Mesenchymal stem cell (in vitro differentiated cells and primary cell): ENCODE measurements at regions not wholly inside any gene's neighbourhood (a gene's known extent, or its start where the extent isn't known, plus 50 kb on each side); places are given as distances from the start of the nearest gene placed in this dataset.
"Not testable (repeated sequence)": the region's sequence is repeated elsewhere in the genome, so short reads cannot be mapped to it uniquely, and the experiment has no call there.

Experiments used
- DNase-seq: peaks from one replicate; pipeline ENCODE4 v3.0.0-alpha.2; 2013
- H2AFZ ChIP-seq: one replicate; pipeline ENCODE4 v1.6.1; 2013; ENCODE audit warnings: low read depth, mild to moderate bottlenecking, control low read depth, inconsistent platforms, low read length, moderate library complexity
- H2AK5ac ChIP-seq: 2 replicates; pipeline ENCODE4 v1.6.1; 2013; ENCODE audit warnings: low read length, moderate library complexity, mild to moderate bottlenecking, inconsistent platforms; ENCODE audit not compliant: severe bottlenecking
- H2BK120ac ChIP-seq: one replicate; pipeline ENCODE4 v1.6.1; 2013; ENCODE audit warnings: low read depth, mild to moderate bottlenecking, inconsistent platforms, low read length, moderate library complexity
- H2BK12ac ChIP-seq, 2 experiments: one replicate each; pipeline ENCODE4 v1.6.1; 2013; ENCODE audit warnings: inconsistent platforms in 2 of 2, low read length in 2 of 2, mild to moderate bottlenecking in 2 of 2, moderate library complexity in 2 of 2, control low read depth in 1 of 2
- H2BK15ac ChIP-seq: one replicate; pipeline ENCODE4 v1.6.1; 2013; ENCODE audit warnings: mild to moderate bottlenecking, low read depth, inconsistent platforms; ENCODE audit not compliant: poor library complexity, severe bottlenecking
- H2BK5ac ChIP-seq: 2 replicates; pipeline ENCODE4 v1.6.1; 2013; ENCODE audit warnings: low read depth, mild to moderate bottlenecking, low read length, control low read depth, inconsistent platforms; ENCODE audit not compliant: poor library complexity, severe bottlenecking
- H3K14ac ChIP-seq, 2 experiments: one replicate each; pipeline ENCODE4 v1.6.1; 2013; ENCODE audit warnings: inconsistent platforms in 2 of 2, low read length in 2 of 2, control low read depth in 1 of 2, mild to moderate bottlenecking in 1 of 2, moderate library complexity in 1 of 2
- H3K18ac ChIP-seq, 2 experiments: one replicate each; pipeline ENCODE4 v1.6.1; 2013; ENCODE audit warnings: inconsistent platforms in 2 of 2, low read length in 2 of 2, control low read depth in 1 of 2, low read depth in 1 of 2, mild to moderate bottlenecking in 1 of 2
- H3K23ac ChIP-seq, 2 experiments: one replicate each; pipeline ENCODE4 v1.6.1; 2013; ENCODE audit warnings: inconsistent platforms in 2 of 2, low read length in 2 of 2, mild to moderate bottlenecking in 2 of 2, moderate library complexity in 2 of 2, control low read depth in 1 of 2
- H3K27ac ChIP-seq: 2 replicates; pipeline ENCODE4 v1.5.1; 2013; ENCODE audit warnings: mild to moderate bottlenecking, moderate library complexity, low read length, control low read depth, inconsistent platforms; ENCODE audit not compliant: poor library complexity, severe bottlenecking
- H3K27me3 ChIP-seq, 2 experiments: 2 replicates each; pipeline versions ENCODE4 v1.6.1 to v1.7.0; 2013; ENCODE audit warnings: low read length in 2 of 2, mild to moderate bottlenecking in 2 of 2, moderate library complexity in 2 of 2, control low read depth in 1 of 2, inconsistent platforms in 1 of 2; ENCODE audit not compliant: control insufficient read depth in 1 of 2, insufficient read depth in 1 of 2
- H3K36me3 ChIP-seq, 2 experiments: 2 replicates each; pipeline versions ENCODE4 v1.6.1 to v1.7.0; 2013; ENCODE audit warnings: low read length in 2 of 2, control low read depth in 1 of 2, inconsistent platforms in 1 of 2, low read depth in 1 of 2, mild to moderate bottlenecking in 1 of 2; ENCODE audit not compliant: insufficient read depth in 2 of 2, control insufficient read depth in 1 of 2
- H3K4ac ChIP-seq, 2 experiments: one replicate each; pipeline ENCODE4 v1.6.1; 2013; ENCODE audit warnings: inconsistent platforms in 2 of 2, low read length in 2 of 2, mild to moderate bottlenecking in 2 of 2, moderate library complexity in 2 of 2, control low read depth in 1 of 2, low read depth in 1 of 2
- H3K4me1 ChIP-seq: 2 replicates; pipeline ENCODE4 v1.6.1; 2013; ENCODE audit warnings: low read depth, low read length, control low read depth; ENCODE audit not compliant: control insufficient read depth, insufficient read depth
- H3K4me2 ChIP-seq: 2 replicates; pipeline ENCODE4 v1.6.1; 2013; ENCODE audit warnings: low read length, mild to moderate bottlenecking, inconsistent platforms; ENCODE audit not compliant: poor library complexity, severe bottlenecking
- H3K4me3 ChIP-seq, 2 experiments: 2 replicates each; pipeline versions ENCODE4 v1.5.1 to v1.7.0; 2013; ENCODE audit warnings: low read length in 2 of 2, mild to moderate bottlenecking in 2 of 2, control low read depth in 1 of 2, low read depth in 1 of 2; ENCODE audit not compliant: insufficient read depth in 1 of 2
- H3K79me1 ChIP-seq: replicated peaks from 2 replicates; pipeline ENCODE4 v1.6.1; 2013; ENCODE audit warnings: mild to moderate bottlenecking, control low read depth, low read length, inconsistent platforms; ENCODE audit not compliant: poor library complexity, severe bottlenecking
- H3K9ac ChIP-seq: 2 replicates; pipeline ENCODE4 v1.7.0; 2013; ENCODE audit warnings: mild to moderate bottlenecking, low read length, moderate library complexity
- H3K9me3 ChIP-seq: 2 replicates; pipeline ENCODE4 v1.7.0; 2013; ENCODE audit warnings: mild to moderate bottlenecking, low read length; ENCODE audit not compliant: control insufficient read depth
- H4K8ac ChIP-seq: one replicate; pipeline ENCODE4 v1.6.1; 2013; ENCODE audit warnings: inconsistent platforms, mild to moderate bottlenecking, low read length, moderate library complexity
- H4K91ac ChIP-seq: one replicate; pipeline ENCODE4 v1.6.1; 2013; ENCODE audit warnings: mild to moderate bottlenecking, low read length, inconsistent platforms
- WGBS: methylation state at CpG from one replicate; pipeline ENCODE4 v1.1.7; 2013; ENCODE audit warnings: mixed read lengths; 5-methylcytosine and 5-hydroxymethylcytosine counted together

GRCh38 chr15:79615754-79616153, 183.6 kb downstream of the MINAR1 start:
- no peak overlapping the region for H2BK5ac ChIP-seq
- H3K23ac ChIP-seq = no peak overlapping the region
- no peaks in the 10 kb centered on the region for H3K9me3 ChIP-seq
- H3K14ac ChIP-seq = no peak overlapping the region
- DNase-seq = no peak
- H3K36me3 ChIP-seq = no peaks in the 10 kb centered on the region
- H2BK15ac ChIP-seq = no peak overlapping the region
- no peak overlapping the region for H2AK5ac ChIP-seq
- H3K4me2 ChIP-seq = no peak overlapping the region
- H2BK120ac ChIP-seq = no peak overlapping the region
- 90% methylated on average over 4 of the region's 4 CpGs for WGBS
- H4K91ac ChIP-seq = no peak overlapping the region
- H3K4me3 ChIP-seq = no peak overlapping the region
- H3K18ac ChIP-seq = no peak overlapping the region
- no peak overlapping the region for H2BK12ac ChIP-seq
- no peak overlapping the region for H2AFZ ChIP-seq
- H4K8ac ChIP-seq = no peak overlapping the region
- H3K4me1 ChIP-seq = no peaks in the 10 kb centered on the region
- H3K4ac ChIP-seq = no peak overlapping the region
- H3K27ac ChIP-seq = no peak overlapping the region
- peaks cover 5 to 13% of the 10 kb centered on the region in 2 experiments for H3K27me3 ChIP-seq
- H3K9ac ChIP-seq = no peak overlapping the region
- no peaks in the 10 kb centered on the region for H3K79me1 ChIP-seq

DNA sequence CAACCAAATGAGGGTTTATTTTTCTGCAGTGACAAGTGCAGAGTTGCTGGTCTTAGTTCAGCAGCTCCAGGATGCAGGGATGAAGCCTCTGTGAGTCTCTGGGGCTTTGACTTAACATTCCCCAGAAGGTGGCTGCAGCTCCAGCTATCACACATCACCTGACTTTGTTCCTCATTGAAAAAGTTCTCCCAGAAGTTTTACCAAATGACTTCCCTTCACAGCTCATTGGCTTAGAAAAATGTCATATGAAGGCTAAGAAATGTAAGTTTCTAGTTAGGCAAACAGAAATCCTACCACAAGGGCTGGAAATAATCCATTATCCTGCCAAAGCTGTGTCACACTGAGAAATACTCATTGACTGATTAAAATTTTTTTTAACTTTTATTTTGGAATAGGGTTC, 184.9 kb downstream of the MINAR1 start:
- H3K36me3 ChIP-seq = no peaks in the 10 kb centered on the region
- no peak for DNase-seq
- H4K8ac ChIP-seq = no peak overlapping the region
- H3K27me3 ChIP-seq = peaks cover 5 to 10% of the 10 kb centered on the region in 2 experiments
- H2BK12ac ChIP-seq = no peak overlapping the region
- no peaks in the 10 kb centered on the region for H3K9me3 ChIP-seq
- no peak overlapping the region for H3K4me3 ChIP-seq
- H3K18ac ChIP-seq = no peak overlapping the region
- H3K14ac ChIP-seq = no peak overlapping the region
- no peak overlapping the region for H2AK5ac ChIP-seq
- no peak overlapping the region for H3K4me2 ChIP-seq
- H2BK15ac ChIP-seq = no peak overlapping the region
- no peak overlapping the region for H4K91ac ChIP-seq
- H3K79me1 ChIP-seq = no peaks in the 10 kb centered on the region
- no peak overlapping the region for H3K9ac ChIP-seq
- no peak overlapping the region for H2BK120ac ChIP-seq
- H3K4ac ChIP-seq = no peak overlapping the region
- H2BK5ac ChIP-seq = no peak overlapping the region
- H3K4me1 ChIP-seq = no peaks in the 10 kb centered on the region
- H3K27ac ChIP-seq = no peak overlapping the region
- no peak overlapping the region for H3K23ac ChIP-seq
- H2AFZ ChIP-seq = no peak overlapping the region

DNA sequence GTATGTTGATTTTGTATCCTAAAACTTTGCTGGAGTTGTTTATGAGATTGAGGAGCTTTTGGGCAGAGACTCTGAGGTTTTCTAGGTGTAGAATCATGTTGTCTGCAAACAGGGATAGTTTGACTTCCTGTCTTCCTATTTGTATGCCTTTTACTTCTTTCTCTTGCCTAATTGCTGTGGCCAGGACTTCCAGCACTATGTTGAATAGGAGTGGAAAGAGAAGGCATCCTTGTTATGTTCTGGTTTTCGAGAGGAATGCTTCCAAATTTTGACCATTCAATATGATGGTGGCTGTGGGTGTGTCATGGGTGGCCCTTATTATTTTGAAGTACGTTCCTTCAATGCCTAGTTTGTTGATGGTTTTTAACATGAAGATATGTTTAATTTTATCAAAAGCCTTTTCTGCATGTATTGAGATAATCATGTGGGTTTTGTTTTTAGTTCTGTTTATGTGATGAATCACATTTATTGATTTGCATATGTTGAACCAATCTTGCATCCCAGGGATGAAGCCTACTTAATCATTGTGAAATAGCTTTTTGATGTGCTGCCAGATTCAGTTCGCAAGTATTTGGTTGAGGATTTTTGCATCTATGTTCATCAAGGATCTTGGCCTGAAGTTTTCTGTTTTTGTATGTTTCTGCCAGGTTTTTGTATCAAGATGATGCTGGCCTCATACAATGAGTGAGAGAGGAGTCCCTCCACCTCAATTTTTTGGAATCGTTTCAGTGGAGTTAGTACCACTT, 188.1 kb downstream of the MINAR1 start:
- H4K8ac ChIP-seq = no peak overlapping the region
- H3K4me2 ChIP-seq = no peak overlapping the region
- no peak overlapping the region for H2AK5ac ChIP-seq
- H2BK120ac ChIP-seq = no peak overlapping the region
- DNase-seq = no peak
- H3K27me3 ChIP-seq = no peaks in the 10 kb centered on the region
- H3K79me1 ChIP-seq = no peaks in the 10 kb centered on the region
- H3K9ac ChIP-seq = no peak overlapping the region
- 85% methylated on average over 4 of the region's 4 CpGs for WGBS
- H2BK12ac ChIP-seq = no peak overlapping the region
- no peak overlapping the region for H2BK15ac ChIP-seq
- no peak overlapping the region for H3K23ac ChIP-seq
- H3K4ac ChIP-seq = no peak overlapping the region
- no peak overlapping the region for H3K27ac ChIP-seq
- no peak overlapping the region for H2AFZ ChIP-seq
- H2BK5ac ChIP-seq = no peak overlapping the region
- H3K18ac ChIP-seq = no peak overlapping the region
- H3K9me3 ChIP-seq = no peaks in the 10 kb centered on the region
- H3K4me1 ChIP-seq = no peaks in the 10 kb centered on the region
- H3K14ac ChIP-seq = no peak overlapping the region
- H3K4me3 ChIP-seq = no peak overlapping the region
- no peak overlapping the region for H4K91ac ChIP-seq
- H3K36me3 ChIP-seq = no peaks in the 10 kb centered on the region

DNA sequence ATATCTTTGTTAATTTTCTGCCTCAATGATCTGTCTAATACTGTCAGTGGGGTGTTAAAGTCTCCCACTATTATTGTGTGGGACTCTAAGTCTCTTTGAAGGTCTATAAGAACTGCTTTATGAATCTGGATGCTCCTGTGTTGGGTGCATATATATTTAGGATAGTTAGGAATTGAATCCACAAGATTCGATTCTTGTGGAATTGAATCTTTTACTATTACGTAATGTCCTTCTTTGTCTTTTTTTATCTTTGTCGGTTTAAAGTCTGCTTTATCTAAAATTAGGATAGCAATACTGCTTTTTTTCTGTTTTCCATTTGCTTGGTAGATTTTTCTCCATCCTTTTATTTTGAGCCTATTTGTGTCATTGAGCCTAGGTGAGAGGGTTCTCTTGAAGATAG, 189.7 kb downstream of the MINAR1 start:
- not testable (repeated sequence) for H3K23ac ChIP-seq, DNase-seq, H3K27me3 ChIP-seq, H3K27ac ChIP-seq, H3K18ac ChIP-seq, H3K4me2 ChIP-seq, H2AFZ ChIP-seq, H2BK120ac ChIP-seq, H2BK12ac ChIP-seq, H3K4me1 ChIP-seq, H2AK5ac ChIP-seq, H2BK15ac ChIP-seq, H3K4me3 ChIP-seq, H3K9ac ChIP-seq, H3K36me3 ChIP-seq, H3K4ac ChIP-seq, H4K91ac ChIP-seq, H3K79me1 ChIP-seq, H3K9me3 ChIP-seq, H4K8ac ChIP-seq, H2BK5ac ChIP-seq, H3K14ac ChIP-seq
- 95% methylated on average over 3 of the region's 3 CpGs for WGBS
